ENCODE measurements at regions not wholly inside any gene's neighbourhood (a gene's known extent, or its start where the extent isn't known, plus 50 kb on each side); places are given as distances from the start of the nearest gene placed in this dataset.
A peak's percentile ranks its signal among the peaks of the same experiment; 100 is the strongest.

GRCh38 chr6:17020889-17021538 lies 80.8 kb upstream of the STMND1 start:
- peaks cover 4% of the 10 kb centered on the region for H3K4me1 ChIP-seq (ENCODE audit: control insufficient read depth, insufficient read depth, low read length)
- ATAC-seq (ENCODE audit: low read depth) (peak; percentile 37), DNase-seq (no peak)
- WGBS, 2 experiments (ENCODE audit: extremely low coverage in 2 of 2, insufficient read length in 1 of 2), result no CpG with 5 or more reads among the region's 3 CpGs
- CTCF ChIA-PET, result no interaction called here
- H3K27ac ChIP-seq (ENCODE audit: insufficient read depth, low read length), result no peak overlapping the region
- H3K9ac ChIP-seq (ENCODE audit: low read depth, low read length), result no peak overlapping the region
- H2AFZ ChIP-seq (replicated peaks; ENCODE audit: low read length, poor library complexity), result peak overlapping the region; percentile 6
- in situ Hi-C loops (cut with MboI; ENCODE audit: low sequenced_read_pairs), result no loop called here
- H3K4ac ChIP-seq (ENCODE audit: low read depth, low read length), result no peak overlapping the region
- 0 out of 2 replicates have a peak, but pooled peaks cover 2% of the 10 kb centered on the region for H3K9me1 ChIP-seq (ENCODE audit: insufficient read depth, low read length)
- peak overlapping the region; percentile 5; the same call in 1 of the 2 replicates for H2AK5ac ChIP-seq (ENCODE audit: low read depth, low read length)
- H4K91ac ChIP-seq (ENCODE audit: insufficient read depth, low read depth, low read length), result no peak overlapping the region
- H3K27me3 ChIP-seq (ENCODE audit: control insufficient read depth, insufficient read depth, low read length), result no peaks in the 10 kb centered on the region
- H3K36me3 ChIP-seq (ENCODE audit: control insufficient read depth, insufficient read depth, low read length), result no peaks in the 10 kb centered on the region
- TF ChIP-seq ELK1 (IDR thresholded peaks at IDR 0.05; ENCODE audit: borderline replicate concordance, low read depth, low read length), result no peak
- no peak overlapping the region for H3K56ac ChIP-seq (ENCODE audit: extremely low read depth, insufficient read depth, low read length)
- H3K4me2 ChIP-seq (ENCODE audit: low read depth, low read length), result no peak overlapping the region
- no peak overlapping the region for H3K23ac ChIP-seq (ENCODE audit: low read depth, low read length)
- H3K18ac ChIP-seq (ENCODE audit: low read depth, low read length), result peak overlapping the region; percentile 20; the same call in 1 of the 2 replicates
- POLR2A ChIA-PET (ENCODE audit: unreplicated experiment), result no interaction called here
- H2BK5ac ChIP-seq (ENCODE audit: low read depth, low read length, poor library complexity, severe bottlenecking), result no peak overlapping the region
- BruUV-seq (replicated peaks), result no TSS peak
- no peak overlapping the region for H4K8ac ChIP-seq (ENCODE audit: low read depth in 2 of 2, low read length in 2 of 2)
- no peak overlapping the region for H2BK120ac ChIP-seq (ENCODE audit: low read depth, low read length)
- H2BK20ac ChIP-seq (ENCODE audit: low read depth, low read length), result no peak overlapping the region
- H3K9me3 ChIP-seq (ENCODE audit: control insufficient read depth, insufficient read depth, low read length), result no peaks in the 10 kb centered on the region; the same call in 1 of the 2 replicates
- H2BK15ac ChIP-seq (ENCODE audit: low read depth, low read length), result no peak overlapping the region
- no peaks in the 10 kb centered on the region for H3K79me1 ChIP-seq (ENCODE audit: low read depth in 1 of 2, low read length in 2 of 2)
- H4K20me1 ChIP-seq (ENCODE audit: insufficient read depth, low read length), result no peaks in the 10 kb centered on the region
- H3K4me3 ChIP-seq (ENCODE audit: insufficient read depth, low read depth, low read length), result no peak overlapping the region
- H4K5ac ChIP-seq (ENCODE audit: low read depth, low read length), result no peak overlapping the region
- no peak overlapping the region for H2AK9ac ChIP-seq (replicated peaks; ENCODE audit: low read depth, low read length, poor library complexity)
- dilution Hi-C loops (cut with HindIII; ENCODE audit: low sequenced_read_pairs, unreplicated experiment), result no loop called here
- peak overlapping the region; percentile 41; the same call in 1 of the 2 replicates for H3K14ac ChIP-seq (replicated peaks; ENCODE audit: low read depth, low read length)
- intact Hi-C loops (cut with micrococcal nuclease), result no loop called here
